ENCODE measurements at regions not wholly inside any gene's neighbourhood (a gene's known extent, or its start where the extent isn't known, plus 50 kb on each side); places are given as distances from the start of the nearest gene placed in this dataset.

- Histone ChIP-seq H3K36me3 (ENCODE audit: control insufficient read depth in 2 of 2, extremely low read depth in 1 of 2, insufficient read depth in 2 of 2, low read length in 2 of 2) (no peaks in the 10 kb centered on the region), H3K27ac (ENCODE audit: insufficient read depth, low read depth, low read length) (no peak overlapping the region), H4K20me1 (replicated peaks; ENCODE audit: control insufficient read depth, extremely low read depth, insufficient read depth, low read length) (no peaks in the 10 kb centered on the region), H2AFZ (ENCODE audit: low read depth, low read length) (no peak overlapping the region), H3K4me1 (ENCODE audit: control insufficient read depth, extremely low read depth, insufficient read depth, low read length) (no peaks in the 10 kb centered on the region), H3K79me2 (ENCODE audit: control insufficient read depth, insufficient read depth, low read length) (no peaks in the 10 kb centered on the region), H3K27me3 (ENCODE audit: control insufficient read depth in 2 of 2, insufficient read depth in 2 of 2, low read length in 2 of 2) (no peaks in the 10 kb centered on the region), H3K9ac (replicated peaks; ENCODE audit: extremely low read depth, insufficient read depth, low read length) (no peak overlapping the region), H3K4me3 (replicated peaks in 1 of 3; ENCODE audit: insufficient read depth in 1 of 3, low read depth in 1 of 3, low read length in 3 of 3) (no peak overlapping the region), H3K9me3 (replicated peaks; ENCODE audit: control insufficient read depth, insufficient read depth, low read length) (no peaks in the 10 kb centered on the region), H3K4me2 (ENCODE audit: insufficient read depth, low read length) (no peak overlapping the region), H3K9me1 (replicated peaks; ENCODE audit: control insufficient read depth, extremely low read depth, insufficient read depth, low read length) (no peaks in the 10 kb centered on the region)
- TF ChIP-seq MYC (IDR thresholded peaks at IDR 0.05; ENCODE audit: low read depth, low read length) (no peak), EZH2 (IDR thresholded peaks at IDR 0.05; ENCODE audit: borderline replicate concordance, low read depth, low read length, severe bottlenecking) (no peak), POLR2AphosphoS5 (IDR thresholded peaks at IDR 0.05; ENCODE audit: insufficient read depth, low read depth, low read length) (no peak), CTCF (IDR thresholded peaks at IDR 0.05; ENCODE audit: extremely low read depth in 1 of 2, insufficient read depth in 1 of 2, low read depth in 1 of 2, low read length in 2 of 2) (no peak), MAX (IDR thresholded peaks at IDR 0.05; ENCODE audit: insufficient read depth, insufficient read length) (no peak), FOS (IDR thresholded peaks at IDR 0.05; ENCODE audit: borderline replicate concordance, insufficient read depth, low read length) (no peak)
- ChIA-PET CTCF (no interaction called here), POLR2A (no interaction called here)
- intact Hi-C loops (cut with micrococcal nuclease) = no loop called here
- no peak for DNase-seq (ENCODE audit: low read depth, low spot score)
- dilution Hi-C loops (cut with MboI; ENCODE audit: extremely low pct_ligation_motif_present, low sequenced_read_pairs) = no loop called here
- no peak for FAIRE-seq
- BruUV-seq (replicated peaks) = no TSS peak
Measured at GRCh38 chr21:27422435-27422834, 455.5 kb upstream of the ADAMTS5 start.

DNA sequence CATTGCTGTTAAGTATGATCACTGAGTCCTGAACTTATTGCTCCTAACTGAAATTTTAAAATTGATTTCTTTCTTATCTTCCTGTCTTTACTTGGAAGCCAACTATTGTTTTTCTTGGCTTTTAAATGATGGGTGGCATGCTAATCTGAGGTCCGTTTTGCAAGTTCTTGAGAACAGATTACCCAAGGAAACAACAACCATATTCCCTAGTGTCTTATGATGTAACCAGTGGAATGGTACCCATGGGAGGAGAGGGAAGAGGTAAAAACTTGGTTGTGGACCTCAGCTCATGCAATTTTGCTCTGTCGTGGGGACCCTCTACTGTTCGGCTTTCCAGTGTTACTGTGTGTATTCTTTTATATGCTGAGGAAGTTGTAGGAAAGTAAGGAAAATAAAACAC lies 454.8 kb upstream of the ADAMTS5 start:
- dilution Hi-C loops (cut with MboI; ENCODE audit: extremely low pct_ligation_motif_present, low sequenced_read_pairs) (no loop called here), intact Hi-C loops (cut with micrococcal nuclease) (no loop called here)
- POLR2A ChIA-PET = no interaction called here
- CTCF ChIA-PET = no interaction called here
- H4K20me1 ChIP-seq (replicated peaks; ENCODE audit: control insufficient read depth, extremely low read depth, insufficient read depth, low read length) = no peaks in the 10 kb centered on the region
- FAIRE-seq (no peak), DNase-seq (ENCODE audit: low read depth, low spot score) (no peak)
- no peaks in the 10 kb centered on the region for H3K27me3 ChIP-seq (ENCODE audit: control insufficient read depth in 2 of 2, insufficient read depth in 2 of 2, low read length in 2 of 2)
- no peak overlapping the region for H2AFZ ChIP-seq (ENCODE audit: low read depth, low read length)
- H3K9me3 ChIP-seq (replicated peaks; ENCODE audit: control insufficient read depth, insufficient read depth, low read length) = no peaks in the 10 kb centered on the region
- H3K4me2 ChIP-seq (ENCODE audit: insufficient read depth, low read length) = no peak overlapping the region
- H3K27ac ChIP-seq (ENCODE audit: insufficient read depth, low read depth, low read length) = no peak overlapping the region
- H3K9ac ChIP-seq (replicated peaks; ENCODE audit: extremely low read depth, insufficient read depth, low read length) = no peak overlapping the region
- no TSS peak for BruUV-seq (replicated peaks)
- no peaks in the 10 kb centered on the region for H3K36me3 ChIP-seq (ENCODE audit: control insufficient read depth in 2 of 2, extremely low read depth in 1 of 2, insufficient read depth in 2 of 2, low read length in 2 of 2)
- H3K9me1 ChIP-seq (replicated peaks; ENCODE audit: control insufficient read depth, extremely low read depth, insufficient read depth, low read length) = no peaks in the 10 kb centered on the region
- no peaks in the 10 kb centered on the region for H3K4me1 ChIP-seq (ENCODE audit: control insufficient read depth, extremely low read depth, insufficient read depth, low read length)
- H3K4me3 ChIP-seq (replicated peaks in 1 of 3; ENCODE audit: insufficient read depth in 1 of 3, low read depth in 1 of 3, low read length in 3 of 3) = no peak overlapping the region
- H3K79me2 ChIP-seq (ENCODE audit: control insufficient read depth, insufficient read depth, low read length) = no peaks in the 10 kb centered on the region
- no peak for TF ChIP-seq GATA2 (IDR thresholded peaks at IDR 0.05; ENCODE audit: insufficient read depth, insufficient read length, low read depth, low read length)
- no peak for TF ChIP-seq EZH2 (IDR thresholded peaks at IDR 0.05; ENCODE audit: borderline replicate concordance, low read depth, low read length, severe bottlenecking)
- no peak for TF ChIP-seq CTCF (IDR thresholded peaks at IDR 0.05; ENCODE audit: extremely low read depth in 1 of 2, insufficient read depth in 1 of 2, low read depth in 1 of 2, low read length in 2 of 2)
- no peak for TF ChIP-seq POLR2AphosphoS5 (IDR thresholded peaks at IDR 0.05; ENCODE audit: insufficient read depth, low read depth, low read length)
- no peak for TF ChIP-seq MYC (IDR thresholded peaks at IDR 0.05; ENCODE audit: low read depth, low read length)
- no peak for TF ChIP-seq JUN (IDR thresholded peaks at IDR 0.05; ENCODE audit: borderline replicate concordance, insufficient read depth, insufficient read length, low read depth)
- no peak for TF ChIP-seq POLR2A (IDR thresholded peaks at IDR 0.05; ENCODE audit: low read depth, low read length)
- no peak for TF ChIP-seq MAX (IDR thresholded peaks at IDR 0.05; ENCODE audit: insufficient read depth, insufficient read length)
- TF ChIP-seq FOS (IDR thresholded peaks at IDR 0.05; ENCODE audit: borderline replicate concordance, insufficient read depth, low read length) = no peak
